ENCODE measurements at regions not wholly inside any gene's neighbourhood (a gene's known extent, or its start where the extent isn't known, plus 50 kb on each side); places are given as distances from the start of the nearest gene placed in this dataset.

DNA sequence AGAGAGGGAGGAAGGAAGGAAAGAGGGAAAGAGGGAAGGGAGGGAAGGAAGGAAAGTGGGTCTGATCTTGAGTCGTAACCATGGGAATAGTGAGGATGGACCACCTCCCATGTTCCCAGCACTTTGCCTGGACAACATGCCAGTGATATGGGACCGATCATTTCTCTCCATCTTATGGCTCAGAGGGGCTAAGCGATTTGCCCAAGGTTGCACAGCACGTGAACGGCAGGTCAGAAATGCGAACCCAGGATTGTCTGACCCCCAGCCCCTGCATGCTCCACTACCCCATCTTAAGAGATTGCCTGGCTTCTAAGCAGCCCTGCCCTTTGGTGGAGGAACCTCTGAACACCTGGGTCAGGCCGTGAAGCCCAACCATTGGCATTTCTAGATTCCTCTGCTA is 109.0 kb upstream of the CARD11 start:
- Mint-ChIP-seq H3K4me3 (ENCODE audit: unreplicated experiment) (no peak overlapping the region), H3K36me3 (ENCODE audit: insufficient read depth, unreplicated experiment) (no peaks in the 10 kb centered on the region), H3K9me3 (ENCODE audit: unreplicated experiment) (no peaks in the 10 kb centered on the region), H3K27ac (ENCODE audit: unreplicated experiment) (no peak overlapping the region), H3K27me3 (ENCODE audit: insufficient read depth, unreplicated experiment) (peaks cover 8% of the 10 kb centered on the region), H3K4me1 (ENCODE audit: low read depth, unreplicated experiment) (no peaks in the 10 kb centered on the region)
- intact Hi-C loops (cut with micrococcal nuclease; ENCODE audit: unreplicated experiment): no loop called here
- TF ChIP-seq, protein P1, sequence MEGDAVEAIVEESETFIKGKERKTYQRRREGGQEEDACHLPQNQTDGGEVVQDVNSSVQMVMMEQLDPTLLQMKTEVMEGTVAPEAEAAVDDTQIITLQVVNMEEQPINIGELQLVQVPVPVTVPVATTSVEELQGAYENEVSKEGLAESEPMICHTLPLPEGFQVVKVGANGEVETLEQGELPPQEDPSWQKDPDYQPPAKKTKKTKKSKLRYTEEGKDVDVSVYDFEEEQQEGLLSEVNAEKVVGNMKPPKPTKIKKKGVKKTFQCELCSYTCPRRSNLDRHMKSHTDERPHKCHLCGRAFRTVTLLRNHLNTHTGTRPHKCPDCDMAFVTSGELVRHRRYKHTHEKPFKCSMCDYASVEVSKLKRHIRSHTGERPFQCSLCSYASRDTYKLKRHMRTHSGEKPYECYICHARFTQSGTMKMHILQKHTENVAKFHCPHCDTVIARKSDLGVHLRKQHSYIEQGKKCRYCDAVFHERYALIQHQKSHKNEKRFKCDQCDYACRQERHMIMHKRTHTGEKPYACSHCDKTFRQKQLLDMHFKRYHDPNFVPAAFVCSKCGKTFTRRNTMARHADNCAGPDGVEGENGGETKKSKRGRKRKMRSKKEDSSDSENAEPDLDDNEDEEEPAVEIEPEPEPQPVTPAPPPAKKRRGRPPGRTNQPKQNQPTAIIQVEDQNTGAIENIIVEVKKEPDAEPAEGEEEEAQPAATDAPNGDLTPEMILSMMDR (IDR thresholded peaks at IDR 0.05; ENCODE audit: insufficient read depth in 1 of 2, low read depth in 1 of 2, low read length in 1 of 2, severe bottlenecking in 1 of 2, unreplicated experiment in 1 of 2): no peak
- ChIA-PET CTCF (no interaction called here), POLR2A (no interaction called here)
- no peak for DNase-seq
- no peaks in the 10 kb centered on the region for H3K4me1 ChIP-seq
- no peaks in the 10 kb centered on the region for H3K36me3 ChIP-seq (ENCODE audit: control insufficient read depth, insufficient read depth, low read length)
- no peaks in the 10 kb centered on the region for H3K27me3 ChIP-seq (replicated peaks; ENCODE audit: control insufficient read depth, insufficient read depth, low read length)
- no peaks in the 10 kb centered on the region for H3K9me3 ChIP-seq
- no TSS peak for BruUV-seq (replicated peaks)
- no peak overlapping the region for H3K4me3 ChIP-seq (ENCODE audit: low read depth, low read length)

GRCh38 chr7:3153118-3153517 is 109.5 kb upstream of the CARD11 start:
- H3K4me3 ChIP-seq (ENCODE audit: low read depth, low read length): no peak overlapping the region
- no peaks in the 10 kb centered on the region for H3K9me3 ChIP-seq
- H3K27ac Mint-ChIP-seq (ENCODE audit: unreplicated experiment): no peak overlapping the region
- no peaks in the 10 kb centered on the region for H3K36me3 Mint-ChIP-seq (ENCODE audit: insufficient read depth, unreplicated experiment)
- H3K36me3 ChIP-seq (ENCODE audit: control insufficient read depth, insufficient read depth, low read length): no peaks in the 10 kb centered on the region
- TF ChIP-seq, protein P1 (IDR thresholded peaks at IDR 0.05; ENCODE audit: insufficient read depth in 1 of 2, low read depth in 1 of 2, low read length in 1 of 2, severe bottlenecking in 1 of 2, unreplicated experiment in 1 of 2): no peak
- peaks cover 8% of the 10 kb centered on the region for H3K27me3 Mint-ChIP-seq (ENCODE audit: insufficient read depth, unreplicated experiment)
- H3K27me3 ChIP-seq (replicated peaks; ENCODE audit: control insufficient read depth, insufficient read depth, low read length): no peaks in the 10 kb centered on the region
- no peaks in the 10 kb centered on the region for H3K4me1 Mint-ChIP-seq (ENCODE audit: low read depth, unreplicated experiment)
- POLR2A ChIA-PET: no interaction called here
- no peak for DNase-seq
- CTCF ChIA-PET: no interaction called here
- BruUV-seq (replicated peaks): no TSS peak
- no peaks in the 10 kb centered on the region for H3K4me1 ChIP-seq
- no peak overlapping the region for H3K4me3 Mint-ChIP-seq (ENCODE audit: unreplicated experiment)
- intact Hi-C loops (cut with micrococcal nuclease; ENCODE audit: unreplicated experiment): no loop called here
- H3K9me3 Mint-ChIP-seq (ENCODE audit: unreplicated experiment): no peaks in the 10 kb centered on the region

- H3K4me1 Mint-ChIP-seq (ENCODE audit: low read depth, unreplicated experiment): no peaks in the 10 kb centered on the region
- ChIA-PET POLR2A (no interaction called here), CTCF (no interaction called here)
- no peaks in the 10 kb centered on the region for H3K9me3 ChIP-seq
- DNase-seq: no peak
- H3K9me3 Mint-ChIP-seq (ENCODE audit: unreplicated experiment): no peaks in the 10 kb centered on the region
- no peak overlapping the region for H3K27ac Mint-ChIP-seq (ENCODE audit: unreplicated experiment)
- no peaks in the 10 kb centered on the region for H3K4me1 ChIP-seq
- TF ChIP-seq, protein P1 (IDR thresholded peaks at IDR 0.05; ENCODE audit: insufficient read depth in 1 of 2, low read depth in 1 of 2, low read length in 1 of 2, severe bottlenecking in 1 of 2, unreplicated experiment in 1 of 2): no peak
- no peaks in the 10 kb centered on the region for H3K36me3 Mint-ChIP-seq (ENCODE audit: insufficient read depth, unreplicated experiment)
- no peaks in the 10 kb centered on the region for H3K36me3 ChIP-seq (ENCODE audit: control insufficient read depth, insufficient read depth, low read length)
- intact Hi-C loops (cut with micrococcal nuclease; ENCODE audit: unreplicated experiment): no loop called here
- no TSS peak for BruUV-seq (replicated peaks)
- no peak overlapping the region for H3K4me3 ChIP-seq (ENCODE audit: low read depth, low read length)
- H3K4me3 Mint-ChIP-seq (ENCODE audit: unreplicated experiment): no peak overlapping the region
- peaks cover 8% of the 10 kb centered on the region for H3K27me3 Mint-ChIP-seq (ENCODE audit: insufficient read depth, unreplicated experiment)
- no peaks in the 10 kb centered on the region for H3K27me3 ChIP-seq (replicated peaks; ENCODE audit: control insufficient read depth, insufficient read depth, low read length)
These were observed 110.7 kb upstream of the CARD11 start for GRCh38 chr7:3154317-3154716.
